Anterior cingulate cortex (tissue), 58 donors: ENCODE measurements at regions not wholly inside any gene's neighbourhood (a gene's known extent, or its start where the extent isn't known, plus 50 kb on each side); places are given as distances from the start of the nearest gene placed in this dataset.
"Not testable (repeated sequence)": the region's sequence is repeated elsewhere in the genome, so short reads cannot be mapped to it uniquely, and the experiment has no call there.

Experiments
- DNase-seq, 58 donors: peaks; one replicate each; lab custom pipeline; 2025; lab: John Stamatoyannopoulos, UW

- no peak for DNase-seq
Observed at GRCh38 chr10:105605104-105605503, 964.0 kb downstream of the SORCS3 start.

GRCh38 chr10:105598207-105598606 lies 957.1 kb downstream of the SORCS3 start:
- no peak for DNase-seq

- no peak for DNase-seq
Observed at GRCh38 chr10:105597312-105597711, 956.2 kb downstream of the SORCS3 start.

GRCh38 chr10:105596749-105597148 lies 955.7 kb downstream of the SORCS3 start:
- no peak for DNase-seq

GRCh38 chr10:105594296-105594695 lies 953.2 kb downstream of the SORCS3 start:
- no peak for DNase-seq

GRCh38 chr10:105592468-105592867 lies 951.4 kb downstream of the SORCS3 start:
- DNase-seq = no peak

- DNase-seq = no peak
Observed at GRCh38 chr10:105586451-105587098, 945.5 kb downstream of the SORCS3 start.

GRCh38 chr10:105585753-105586152 lies 944.7 kb downstream of the SORCS3 start:
- no peak for DNase-seq

- DNase-seq = no peak
Observed at GRCh38 chr10:105585171-105585570, 944.1 kb downstream of the SORCS3 start.

GRCh38 chr10:105579112-105579511 lies 938.0 kb downstream of the SORCS3 start:
- DNase-seq = no peak

GRCh38 chr10:105577865-105578607 lies 936.9 kb downstream of the SORCS3 start:
- DNase-seq = no peak

GRCh38 chr10:105559333-105560097 lies 918.4 kb downstream of the SORCS3 start:
- DNase-seq = no peak

GRCh38 chr10:105550453-105550852 lies 909.4 kb downstream of the SORCS3 start:
- DNase-seq = not testable (repeated sequence)

- no peak for DNase-seq
Observed at GRCh38 chr10:105549731-105550130, 908.6 kb downstream of the SORCS3 start.

- no peak for DNase-seq
Observed at GRCh38 chr10:105545101-105545500, 904.0 kb downstream of the SORCS3 start.

GRCh38 chr10:105540381-105540780 lies 899.3 kb downstream of the SORCS3 start:
- DNase-seq = no peak

- DNase-seq = no peak
Observed at GRCh38 chr10:105538874-105539273, 897.8 kb downstream of the SORCS3 start.

GRCh38 chr10:105535478-105535877 lies 894.4 kb downstream of the SORCS3 start:
- no peak for DNase-seq

GRCh38 chr10:105534086-105534485 lies 893.0 kb downstream of the SORCS3 start:
- no peak for DNase-seq

GRCh38 chr10:105516511-105516910 lies 875.4 kb downstream of the SORCS3 start:
- DNase-seq = no peak

- no peak for DNase-seq
Observed at GRCh38 chr10:105514106-105514505, 873.0 kb downstream of the SORCS3 start.
